SHP77 treated with DMSO at 0.1 percent for 48 hours (cell line): ENCODE measurements at regions not wholly inside any gene's neighbourhood (a gene's known extent, or its start where the extent isn't known, plus 50 kb on each side); places are given as distances from the start of the nearest gene placed in this dataset.
"Not testable (repeated sequence)": the region's sequence is repeated elsewhere in the genome, so short reads cannot be mapped to it uniquely, and the experiment has no call there.

Experiments
- DNase-seq: peaks from one replicate; lab custom pipeline; 2025; lab: John Stamatoyannopoulos, UW

- DNase-seq, result no peak
These were observed 169.8 kb downstream of the LEPR start for GRCh38 chr1:65590279-65590678.

GRCh38 chr1:65593516-65593915 lies 173.0 kb downstream of the LEPR start:
- no peak for DNase-seq

- no peak for DNase-seq
These were observed 175.3 kb downstream of the LEPR start for GRCh38 chr1:65595724-65596123.

GRCh38 chr1:65596768-65597167 lies 176.3 kb downstream of the LEPR start:
- DNase-seq, result no peak

GRCh38 chr1:65605621-65606020 lies 185.2 kb downstream of the LEPR start:
- DNase-seq, result no peak

GRCh38 chr1:65606426-65606825 lies 186.0 kb downstream of the LEPR start:
- DNase-seq, result no peak

GRCh38 chr1:65613884-65614283 lies 178.8 kb upstream of the PDE4B start:
- no peak for DNase-seq

- DNase-seq, result no peak
These were observed 176.8 kb upstream of the PDE4B start for GRCh38 chr1:65615859-65616258.

- DNase-seq, result not testable (repeated sequence)
These were observed 171.0 kb upstream of the PDE4B start for GRCh38 chr1:65621721-65622120.

GRCh38 chr1:65623895-65624294 lies 168.8 kb upstream of the PDE4B start:
- no peak for DNase-seq

- DNase-seq, result no peak
These were observed 167.2 kb upstream of the PDE4B start for GRCh38 chr1:65625528-65625927.

GRCh38 chr1:65626003-65626402 lies 166.7 kb upstream of the PDE4B start:
- DNase-seq, result no peak

- DNase-seq, result no peak
These were observed 162.9 kb upstream of the PDE4B start for GRCh38 chr1:65629788-65630187.

GRCh38 chr1:65630855-65631254 lies 161.8 kb upstream of the PDE4B start:
- no peak for DNase-seq

- no peak for DNase-seq
These were observed 160.5 kb upstream of the PDE4B start for GRCh38 chr1:65632235-65632634.

GRCh38 chr1:65640046-65640445 lies 152.6 kb upstream of the PDE4B start:
- DNase-seq, result no peak

- DNase-seq, result not testable (repeated sequence)
These were observed 143.5 kb upstream of the PDE4B start for GRCh38 chr1:65649185-65649584.

- no peak for DNase-seq
These were observed 142.0 kb upstream of the PDE4B start for GRCh38 chr1:65650682-65651081.

GRCh38 chr1:65654526-65654925 lies 138.2 kb upstream of the PDE4B start:
- DNase-seq, result not testable (repeated sequence)

GRCh38 chr1:65657609-65658008 lies 135.1 kb upstream of the PDE4B start:
- not testable (repeated sequence) for DNase-seq

GRCh38 chr1:65658122-65658521 lies 134.6 kb upstream of the PDE4B start:
- DNase-seq, result no peak

GRCh38 chr1:65668368-65668767 lies 124.3 kb upstream of the PDE4B start:
- no peak for DNase-seq

GRCh38 chr1:65670518-65670917 lies 122.2 kb upstream of the PDE4B start:
- no peak for DNase-seq

GRCh38 chr1:65674522-65674921 lies 118.2 kb upstream of the PDE4B start:
- no peak for DNase-seq

- DNase-seq, result no peak
These were observed 112.9 kb upstream of the PDE4B start for GRCh38 chr1:65679773-65680172.
